ENCODE measurements at regions not wholly inside any gene's neighbourhood (a gene's known extent, or its start where the extent isn't known, plus 50 kb on each side); places are given as distances from the start of the nearest gene placed in this dataset.

DNA sequence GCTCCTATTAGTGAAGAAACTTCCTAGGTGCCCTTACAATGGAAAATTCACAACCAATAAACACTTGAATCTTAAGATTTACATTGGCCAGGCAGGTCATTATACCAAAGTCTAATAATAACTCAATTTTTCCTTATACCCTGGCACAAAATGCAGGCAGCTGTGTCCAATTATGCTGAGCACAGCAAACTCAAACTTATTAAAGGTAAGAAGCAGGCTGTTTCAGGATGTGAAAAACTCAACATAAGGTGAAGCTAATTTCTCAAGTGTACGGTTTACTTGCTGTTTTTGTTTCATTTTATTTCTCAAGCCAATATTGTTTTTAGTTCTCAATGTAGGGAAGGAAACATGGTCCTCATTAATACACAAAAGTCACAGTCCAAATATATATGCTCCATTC lies 405.1 kb downstream of the KCTD16 start:
- TF ChIP-seq, protein P1, sequence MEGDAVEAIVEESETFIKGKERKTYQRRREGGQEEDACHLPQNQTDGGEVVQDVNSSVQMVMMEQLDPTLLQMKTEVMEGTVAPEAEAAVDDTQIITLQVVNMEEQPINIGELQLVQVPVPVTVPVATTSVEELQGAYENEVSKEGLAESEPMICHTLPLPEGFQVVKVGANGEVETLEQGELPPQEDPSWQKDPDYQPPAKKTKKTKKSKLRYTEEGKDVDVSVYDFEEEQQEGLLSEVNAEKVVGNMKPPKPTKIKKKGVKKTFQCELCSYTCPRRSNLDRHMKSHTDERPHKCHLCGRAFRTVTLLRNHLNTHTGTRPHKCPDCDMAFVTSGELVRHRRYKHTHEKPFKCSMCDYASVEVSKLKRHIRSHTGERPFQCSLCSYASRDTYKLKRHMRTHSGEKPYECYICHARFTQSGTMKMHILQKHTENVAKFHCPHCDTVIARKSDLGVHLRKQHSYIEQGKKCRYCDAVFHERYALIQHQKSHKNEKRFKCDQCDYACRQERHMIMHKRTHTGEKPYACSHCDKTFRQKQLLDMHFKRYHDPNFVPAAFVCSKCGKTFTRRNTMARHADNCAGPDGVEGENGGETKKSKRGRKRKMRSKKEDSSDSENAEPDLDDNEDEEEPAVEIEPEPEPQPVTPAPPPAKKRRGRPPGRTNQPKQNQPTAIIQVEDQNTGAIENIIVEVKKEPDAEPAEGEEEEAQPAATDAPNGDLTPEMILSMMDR (IDR thresholded peaks at IDR 0.05; ENCODE audit: borderline replicate concordance), result no peak
- H3K36me3 ChIP-seq, result no peaks in the 10 kb centered on the region
- H3K9me3 ChIP-seq (replicated peaks), result peaks cover 17% of the 10 kb centered on the region
- H3K27ac ChIP-seq (replicated peaks), result no peak overlapping the region
- no peak for DNase-seq
- H3K27me3 ChIP-seq (ENCODE audit: low read depth), result no peaks in the 10 kb centered on the region
- no peaks in the 10 kb centered on the region for H3K4me1 ChIP-seq
- intact Hi-C loops (cut with micrococcal nuclease), result no loop called here
- no peak overlapping the region for H3K4me3 ChIP-seq

DNA sequence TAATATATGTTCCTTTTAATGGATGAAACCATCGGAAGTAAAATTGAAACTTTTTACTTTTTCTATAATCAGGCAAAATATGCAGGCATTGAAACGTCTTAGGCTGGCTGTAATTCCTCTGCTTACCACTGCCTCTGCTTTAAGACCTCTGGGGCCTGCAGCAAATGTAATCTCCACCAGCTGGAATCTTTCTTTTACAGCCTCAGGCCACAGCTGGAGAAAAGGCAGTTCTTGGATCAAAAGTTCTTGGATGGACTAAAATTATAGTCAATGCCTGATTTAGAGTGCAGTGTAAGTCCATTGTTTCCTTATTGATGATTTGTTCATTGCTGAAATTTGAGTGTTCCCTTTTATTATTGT lies 396.7 kb downstream of the KCTD16 start:
- no peak overlapping the region for H3K27ac ChIP-seq (replicated peaks)
- H3K4me3 ChIP-seq, result no peak overlapping the region
- TF ChIP-seq, protein P1 (IDR thresholded peaks at IDR 0.05; ENCODE audit: borderline replicate concordance), result no peak
- DNase-seq, result no peak
- no peaks in the 10 kb centered on the region for H3K36me3 ChIP-seq
- intact Hi-C loops (cut with micrococcal nuclease), result no loop called here
- no peaks in the 10 kb centered on the region for H3K4me1 ChIP-seq
- H3K9me3 ChIP-seq (replicated peaks), result peaks cover 59% of the 10 kb centered on the region
- no peaks in the 10 kb centered on the region for H3K27me3 ChIP-seq (ENCODE audit: low read depth)

DNA sequence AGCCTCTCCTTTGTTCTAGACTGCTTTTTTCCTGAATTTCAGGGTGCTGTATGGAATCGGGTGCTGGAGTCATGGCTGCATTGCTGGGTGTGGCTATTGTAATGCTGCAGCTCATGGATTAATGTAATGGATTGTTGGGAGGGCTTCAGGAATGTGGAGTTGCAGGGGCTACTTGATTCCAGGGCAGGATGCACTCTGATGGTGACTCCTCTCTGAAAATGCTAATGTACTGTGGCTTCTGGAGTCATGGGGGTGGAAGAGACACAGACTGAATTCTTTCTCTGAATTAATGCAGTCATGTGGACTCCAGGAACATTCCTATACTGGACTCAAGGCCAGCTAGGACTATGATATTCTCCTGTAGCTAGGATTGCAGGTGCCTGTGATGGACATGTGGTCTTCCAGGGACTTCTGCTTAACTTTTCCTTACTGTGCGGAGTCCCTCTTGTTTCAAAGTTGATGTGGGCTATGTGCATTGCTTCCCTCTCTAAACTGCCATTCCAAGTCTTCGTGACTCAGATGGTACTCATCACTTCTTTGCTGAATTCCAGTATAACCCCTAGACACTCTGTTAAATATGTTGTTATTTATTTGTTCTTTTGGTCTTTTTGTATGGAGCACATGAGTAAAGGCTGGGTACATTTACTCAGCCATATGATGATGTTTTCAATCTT lies 396.2 kb downstream of the KCTD16 start:
- Histone ChIP-seq H3K36me3 (no peaks in the 10 kb centered on the region), H3K4me1 (no peaks in the 10 kb centered on the region), H3K27me3 (ENCODE audit: low read depth) (no peaks in the 10 kb centered on the region), H3K27ac (replicated peaks) (no peak overlapping the region), H3K9me3 (replicated peaks) (peaks cover 59% of the 10 kb centered on the region), H3K4me3 (no peak overlapping the region)
- TF ChIP-seq, protein P1 (IDR thresholded peaks at IDR 0.05; ENCODE audit: borderline replicate concordance), result no peak
- no peak for DNase-seq
- intact Hi-C loops (cut with micrococcal nuclease), result no loop called here

DNA sequence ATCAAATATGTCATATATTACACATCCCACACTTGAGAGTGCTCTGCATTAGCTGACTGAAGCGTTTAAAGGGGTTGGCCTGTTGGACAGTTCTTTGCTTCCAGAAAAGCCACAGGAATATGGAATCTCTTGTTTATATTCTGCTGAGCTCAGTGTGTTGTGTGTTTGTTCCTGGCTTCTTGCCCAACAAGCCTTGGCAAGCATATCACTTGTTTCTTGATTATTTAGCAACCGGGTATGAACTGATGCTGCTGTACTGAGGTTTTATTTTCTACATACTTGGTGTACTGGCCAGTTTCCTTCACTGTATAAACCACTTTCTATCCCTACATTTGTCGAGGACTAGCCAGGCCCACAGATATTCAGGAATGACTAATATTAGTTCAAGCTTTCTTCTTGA lies 378.9 kb downstream of the KCTD16 start:
- Histone ChIP-seq H3K4me3 (no peak overlapping the region), H3K36me3 (no peaks in the 10 kb centered on the region), H3K27ac (replicated peaks) (no peak overlapping the region), H3K9me3 (replicated peaks) (peaks cover 8% of the 10 kb centered on the region), H3K4me1 (no peaks in the 10 kb centered on the region), H3K27me3 (ENCODE audit: low read depth) (no peaks in the 10 kb centered on the region)
- DNase-seq, result no peak
- intact Hi-C loops (cut with micrococcal nuclease), result no loop called here
- TF ChIP-seq, protein P1 (IDR thresholded peaks at IDR 0.05; ENCODE audit: borderline replicate concordance), result no peak

DNA sequence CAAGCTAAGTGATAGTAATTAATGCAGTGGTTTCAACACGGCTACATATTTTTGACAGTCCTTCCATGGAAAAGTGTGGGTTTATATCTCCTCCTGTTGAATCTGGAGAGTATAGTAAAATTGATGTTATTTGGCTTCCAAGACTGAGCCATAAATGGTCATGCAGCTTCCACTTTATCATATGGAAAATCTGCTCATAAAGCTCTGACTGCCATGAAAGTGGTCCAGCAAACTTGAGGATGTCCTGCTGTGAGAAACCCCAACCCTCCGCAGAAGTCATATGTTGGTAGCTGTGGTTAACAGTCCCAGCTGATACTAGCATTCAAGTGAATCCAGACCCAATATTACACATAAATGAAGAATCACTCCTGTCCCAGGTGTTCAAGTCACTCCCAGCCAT lies 378.3 kb downstream of the KCTD16 start:
- Histone ChIP-seq H3K4me1 (no peaks in the 10 kb centered on the region), H3K4me3 (no peak overlapping the region), H3K9me3 (replicated peaks) (peaks cover 2% of the 10 kb centered on the region), H3K36me3 (no peaks in the 10 kb centered on the region), H3K27ac (replicated peaks) (no peak overlapping the region), H3K27me3 (ENCODE audit: low read depth) (no peaks in the 10 kb centered on the region)
- intact Hi-C loops (cut with micrococcal nuclease), result no loop called here
- TF ChIP-seq, protein P1 (IDR thresholded peaks at IDR 0.05; ENCODE audit: borderline replicate concordance), result no peak
- no peak for DNase-seq
